Immature natural killer cell (primary cell): ENCODE measurements at regions not wholly inside any gene's neighbourhood (a gene's known extent, or its start where the extent isn't known, plus 50 kb on each side); places are given as distances from the start of the nearest gene placed in this dataset.

Experiments used
- DNase-seq, 3 donors: peaks; one replicate each; pipeline ENCODE4 v3.0.0; 2022; ENCODE audit warnings: mixed read lengths in 1 of 3
- H3K27ac Mint-ChIP-seq, 6 donors: one replicate each; pipeline ENCODE4 v1.8.0; 2020; ENCODE audit warnings: mixed read lengths in 6 of 6, mild to moderate bottlenecking in 5 of 6, inconsistent platforms in 4 of 6, moderate library complexity in 3 of 6
- H3K27me3 Mint-ChIP-seq, 3 donors: one replicate each; pipeline ENCODE4 v1.8.0; 2020 to 2021; ENCODE audit warnings: low read depth in 3 of 3, mild to moderate bottlenecking in 3 of 3, mixed read lengths in 3 of 3, moderate library complexity in 3 of 3, inconsistent platforms in 1 of 3
- H3K36me3 Mint-ChIP-seq, 3 donors: one replicate each; pipeline ENCODE4 v1.8.0; 2020; ENCODE audit warnings: mixed read lengths in 3 of 3, inconsistent platforms in 2 of 3, mild to moderate bottlenecking in 2 of 3
- H3K4me1 Mint-ChIP-seq, 2 donors: one replicate each; pipeline ENCODE4 v1.8.0; 2020; ENCODE audit warnings: inconsistent platforms in 2 of 2, mild to moderate bottlenecking in 2 of 2, mixed read lengths in 2 of 2, moderate library complexity in 1 of 2
- H3K4me3 Mint-ChIP-seq, 5 donors: one replicate each; pipeline ENCODE4 v1.8.0; 2020; ENCODE audit warnings: mild to moderate bottlenecking in 5 of 5, mixed read lengths in 5 of 5, inconsistent platforms in 3 of 5, moderate library complexity in 3 of 5
- H3K9me3 Mint-ChIP-seq, 6 donors: one replicate each; pipeline ENCODE4 v1.8.0; 2020; ENCODE audit warnings: mild to moderate bottlenecking in 6 of 6, mixed read lengths in 6 of 6, inconsistent platforms in 4 of 6, moderate library complexity in 3 of 6

- H3K36me3 Mint-ChIP-seq: no peaks in the 10 kb centered on the region
- no peak overlapping the region for H3K27ac Mint-ChIP-seq
- no peaks in the 10 kb centered on the region for H3K4me1 Mint-ChIP-seq
- peaks cover 0 to 11% (median 0%) of the 10 kb centered on the region in 6 donors for H3K9me3 Mint-ChIP-seq
- H3K4me3 Mint-ChIP-seq: no peak overlapping the region
- DNase-seq: no peak
- H3K27me3 Mint-ChIP-seq: peaks cover 4 to 10% (median 7%) of the 10 kb centered on the region in 3 donors
Observed at GRCh38 chr15:29560896-29561295, 261.4 kb downstream of the TJP1 start.

- Mint-ChIP-seq H3K4me1 (no peaks in the 10 kb centered on the region), H3K27ac (no peak overlapping the region), H3K27me3 (peaks cover 3 to 12% (median 7%) of the 10 kb centered on the region in 3 donors), H3K36me3 (no peaks in the 10 kb centered on the region), H3K4me3 (no peak overlapping the region), H3K9me3 (peaks cover 0 to 4% (median 0%) of the 10 kb centered on the region in 6 donors)
- DNase-seq: no peak
Observed at GRCh38 chr15:29558261-29558660, 264.0 kb downstream of the TJP1 start.

- H3K36me3 Mint-ChIP-seq: no peaks in the 10 kb centered on the region
- no peak for DNase-seq
- H3K9me3 Mint-ChIP-seq: peaks cover 0 to 3% (median 0%) of the 10 kb centered on the region in 6 donors
- peaks cover 1 to 12% (median 6%) of the 10 kb centered on the region in 3 donors for H3K27me3 Mint-ChIP-seq
- no peaks in the 10 kb centered on the region for H3K4me1 Mint-ChIP-seq
- H3K4me3 Mint-ChIP-seq: no peak overlapping the region
- no peak overlapping the region for H3K27ac Mint-ChIP-seq
Observed at GRCh38 chr15:29557171-29557570, 265.1 kb downstream of the TJP1 start.

- Mint-ChIP-seq H3K9me3 (peaks cover 0 to 3% (median 0%) of the 10 kb centered on the region in 6 donors), H3K4me3 (no peak overlapping the region), H3K27me3 (peaks cover 1 to 13% (median 3%) of the 10 kb centered on the region in 3 donors), H3K36me3 (no peaks in the 10 kb centered on the region), H3K27ac (no peak overlapping the region), H3K4me1 (no peaks in the 10 kb centered on the region)
- no peak for DNase-seq
Observed at GRCh38 chr15:29556380-29556779, 265.9 kb downstream of the TJP1 start.

- Mint-ChIP-seq H3K27me3 (peaks cover 1 to 13% (median 3%) of the 10 kb centered on the region in 3 donors), H3K27ac (no peak overlapping the region), H3K9me3 (peaks cover 0 to 3% (median 0%) of the 10 kb centered on the region in 6 donors)
Observed at GRCh38 chr15:29554531-29554930, 267.7 kb downstream of the TJP1 start.

GRCh38 chr15:29550834-29551465 is 271.3 kb downstream of the TJP1 start:
- Mint-ChIP-seq H3K27ac (no peak overlapping the region), H3K36me3 (peaks cover 0 to 4% (median 0%) of the 10 kb centered on the region in 3 donors), H3K9me3 (peaks cover 2 to 9% (median 5%) of the 10 kb centered on the region in 6 donors), H3K27me3 (peaks cover 4 to 7% (median 6%) of the 10 kb centered on the region in 3 donors), H3K4me1 (no peaks in the 10 kb centered on the region), H3K4me3 (no peak overlapping the region)
- DNase-seq: no peak

More at GRCh38 chr15:29554531-29554930, 267.7 kb downstream of the TJP1 start:
- Mint-ChIP-seq H3K4me3 (no peak overlapping the region), H3K4me1 (no peaks in the 10 kb centered on the region), H3K36me3 (no peaks in the 10 kb centered on the region)
- DNase-seq: no peak

- Mint-ChIP-seq H3K27me3 (peaks cover 2 to 10% (median 5%) of the 10 kb centered on the region in 3 donors), H3K4me1 (no peaks in the 10 kb centered on the region), H3K36me3 (peaks cover 0 to 5% (median 0%) of the 10 kb centered on the region in 3 donors), H3K4me3 (no peak overlapping the region), H3K9me3 (peaks cover 2 to 12% (median 8%) of the 10 kb centered on the region in 6 donors), H3K27ac (no peak overlapping the region)
- DNase-seq: no peak
Observed at GRCh38 chr15:29548006-29548405, 274.3 kb downstream of the TJP1 start.

GRCh38 chr15:29544513-29545128 is 275.0 kb upstream of the NSMCE3 start:
- Mint-ChIP-seq H3K27ac (no peak overlapping the region), H3K27me3 (peaks cover 2 to 12% (median 7%) of the 10 kb centered on the region in 3 donors), H3K4me3 (no peak overlapping the region), H3K9me3 (peaks cover 2 to 12% (median 8%) of the 10 kb centered on the region in 6 donors), H3K4me1 (no peaks in the 10 kb centered on the region), H3K36me3 (peaks cover 0 to 5% (median 0%) of the 10 kb centered on the region in 3 donors)
- DNase-seq: no peak

- no peak overlapping the region for H3K4me3 Mint-ChIP-seq
- peaks cover 2 to 12% (median 8%) of the 10 kb centered on the region in 6 donors for H3K9me3 Mint-ChIP-seq
- H3K4me1 Mint-ChIP-seq: no peaks in the 10 kb centered on the region
- H3K36me3 Mint-ChIP-seq: peaks cover 0 to 5% (median 0%) of the 10 kb centered on the region in 3 donors
- H3K27me3 Mint-ChIP-seq: peaks cover 4 to 12% (median 7%) of the 10 kb centered on the region in 3 donors
- DNase-seq: no peak
- H3K27ac Mint-ChIP-seq: no peak overlapping the region
Observed at GRCh38 chr15:29542994-29543393, 273.4 kb upstream of the NSMCE3 start.

GRCh38 chr15:29541309-29541708 is 271.7 kb upstream of the NSMCE3 start:
- no peaks in the 10 kb centered on the region for H3K4me1 Mint-ChIP-seq
- H3K27ac Mint-ChIP-seq: no peak overlapping the region
- H3K27me3 Mint-ChIP-seq: peaks cover 1 to 12% (median 8%) of the 10 kb centered on the region in 3 donors
- peaks cover 0 to 5% (median 0%) of the 10 kb centered on the region in 3 donors for H3K36me3 Mint-ChIP-seq
- no peak for DNase-seq
- H3K9me3 Mint-ChIP-seq: peaks cover 2 to 10% (median 6%) of the 10 kb centered on the region in 6 donors
- H3K4me3 Mint-ChIP-seq: no peak overlapping the region

GRCh38 chr15:29540479-29540878 is 270.9 kb upstream of the NSMCE3 start:
- no peak overlapping the region for H3K4me3 Mint-ChIP-seq
- H3K27ac Mint-ChIP-seq: no peak overlapping the region
- peaks cover 0 to 5% (median 0%) of the 10 kb centered on the region in 6 donors for H3K9me3 Mint-ChIP-seq
- DNase-seq: no peak
- peaks cover 1 to 10% (median 8%) of the 10 kb centered on the region in 3 donors for H3K27me3 Mint-ChIP-seq
- H3K36me3 Mint-ChIP-seq: no peaks in the 10 kb centered on the region
- no peaks in the 10 kb centered on the region for H3K4me1 Mint-ChIP-seq

GRCh38 chr15:29539736-29540135 is 270.1 kb upstream of the NSMCE3 start:
- Mint-ChIP-seq H3K4me3 (no peak overlapping the region), H3K27ac (no peak overlapping the region), H3K4me1 (no peaks in the 10 kb centered on the region), H3K9me3 (peaks cover 0 to 3% (median 0%) of the 10 kb centered on the region in 6 donors), H3K27me3 (peaks cover 2 to 10% (median 6%) of the 10 kb centered on the region in 3 donors), H3K36me3 (no peaks in the 10 kb centered on the region)
- DNase-seq: no peak

GRCh38 chr15:29538044-29538443 is 268.4 kb upstream of the NSMCE3 start:
- H3K27ac Mint-ChIP-seq: no peak overlapping the region
- no peak for DNase-seq
- H3K36me3 Mint-ChIP-seq: no peaks in the 10 kb centered on the region
- no peaks in the 10 kb centered on the region for H3K4me1 Mint-ChIP-seq
- H3K4me3 Mint-ChIP-seq: no peak overlapping the region
- peaks cover 4 to 10% (median 4%) of the 10 kb centered on the region in 3 donors for H3K27me3 Mint-ChIP-seq
- H3K9me3 Mint-ChIP-seq: peaks cover 0 to 3% (median 0%) of the 10 kb centered on the region in 6 donors

- no peaks in the 10 kb centered on the region for H3K9me3 Mint-ChIP-seq
Observed at GRCh38 chr15:29535952-29536351, 266.3 kb upstream of the NSMCE3 start.

More at GRCh38 chr15:29535952-29536351, 266.3 kb upstream of the NSMCE3 start:
- H3K27me3 Mint-ChIP-seq: peaks cover 1 to 8% (median 4%) of the 10 kb centered on the region in 3 donors
- no peak overlapping the region for H3K4me3 Mint-ChIP-seq
- DNase-seq: no peak
- no peaks in the 10 kb centered on the region for H3K36me3 Mint-ChIP-seq
- no peak overlapping the region for H3K27ac Mint-ChIP-seq
- H3K4me1 Mint-ChIP-seq: no peaks in the 10 kb centered on the region
